Fibroblast of gingiva (primary cell): ENCODE measurements at regions not wholly inside any gene's neighbourhood (a gene's known extent, or its start where the extent isn't known, plus 50 kb on each side); places are given as distances from the start of the nearest gene placed in this dataset.
"Not testable (repeated sequence)": the region's sequence is repeated elsewhere in the genome, so short reads cannot be mapped to it uniquely, and the experiment has no call there.

Experiments
- DNase-seq: peaks from one replicate; pipeline ENCODE4 v3.0.0-alpha.2; 2011; ENCODE audit warnings: low read depth

- no peak for DNase-seq
These were observed 221.2 kb upstream of the PELI2 start for GRCh38 chr14:55897031-55897430.

GRCh38 chr14:55898938-55899337, 219.3 kb upstream of the PELI2 start:
- no peak for DNase-seq

GRCh38 chr14:55899531-55899930, 218.7 kb upstream of the PELI2 start:
- peak; percentile 80 for DNase-seq

- DNase-seq = no peak
These were observed 217.5 kb upstream of the PELI2 start for GRCh38 chr14:55900749-55901148.

GRCh38 chr14:55901291-55901690, 216.9 kb upstream of the PELI2 start:
- DNase-seq = no peak

- DNase-seq = no peak
These were observed 216.0 kb upstream of the PELI2 start for GRCh38 chr14:55902241-55902640.

GRCh38 chr14:55904086-55904485, 214.1 kb upstream of the PELI2 start:
- DNase-seq = no peak

GRCh38 chr14:55908106-55908505, 210.1 kb upstream of the PELI2 start:
- no peak for DNase-seq

- no peak for DNase-seq
These were observed 208.3 kb upstream of the PELI2 start for GRCh38 chr14:55909879-55910278.

- DNase-seq = no peak
These were observed 207.5 kb upstream of the PELI2 start for GRCh38 chr14:55910601-55911243.

- peak; percentile 42 for DNase-seq
These were observed 206.4 kb upstream of the PELI2 start for GRCh38 chr14:55911776-55912175.

- DNase-seq = no peak
These were observed 205.9 kb upstream of the PELI2 start for GRCh38 chr14:55912344-55912743.

- peak; percentile 35 for DNase-seq
These were observed 204.7 kb upstream of the PELI2 start for GRCh38 chr14:55913324-55914025.

GRCh38 chr14:55914771-55915170, 203.4 kb upstream of the PELI2 start:
- DNase-seq = no peak

GRCh38 chr14:55915456-55915855, 202.8 kb upstream of the PELI2 start:
- no peak for DNase-seq

GRCh38 chr14:55919800-55920199, 198.4 kb upstream of the PELI2 start:
- not testable (repeated sequence) for DNase-seq

GRCh38 chr14:55921511-55921910, 196.7 kb upstream of the PELI2 start:
- DNase-seq = no peak

GRCh38 chr14:55926007-55926406, 192.2 kb upstream of the PELI2 start:
- DNase-seq = no peak

- no peak for DNase-seq
These were observed 191.2 kb upstream of the PELI2 start for GRCh38 chr14:55927028-55927427.

- no peak for DNase-seq
These were observed 189.9 kb upstream of the PELI2 start for GRCh38 chr14:55928276-55928675.

GRCh38 chr14:55929136-55929535, 189.1 kb upstream of the PELI2 start:
- DNase-seq = no peak

- DNase-seq = no peak
These were observed 188.0 kb upstream of the PELI2 start for GRCh38 chr14:55930016-55930784.

GRCh38 chr14:55936691-55937090, 181.5 kb upstream of the PELI2 start:
- no peak for DNase-seq
